HG03439 (cell line): ENCODE measurements at regions not wholly inside any gene's neighbourhood (a gene's known extent, or its start where the extent isn't known, plus 50 kb on each side); places are given as distances from the start of the nearest gene placed in this dataset.

Source experiments
- ATAC-seq: cut with Tn5 transposase; IDR thresholded peaks from one replicate; pipeline ENCODE4 v1.9.1; 2021; ENCODE audit warnings: mild to moderate bottlenecking, moderate library complexity; ENCODE audit not compliant: unreplicated experiment

GRCh38 chr13:78719367-78719766, 60.4 kb upstream of the OBI1 start:
- ATAC-seq: no peak

- no peak for ATAC-seq
Measured at GRCh38 chr13:78714717-78715116, 55.8 kb upstream of the OBI1 start.

- no peak for ATAC-seq
Measured at GRCh38 chr13:78712831-78713230, 53.9 kb upstream of the OBI1 start.

GRCh38 chr13:78709028-78709427, 50.1 kb upstream of the OBI1 start:
- no peak for ATAC-seq
